Smooth muscle cell (in vitro differentiated cells): ENCODE measurements at regions not wholly inside any gene's neighbourhood (a gene's known extent, or its start where the extent isn't known, plus 50 kb on each side); places are given as distances from the start of the nearest gene placed in this dataset.

Experiments
- DNase-seq: peaks from one replicate; lab custom pipeline; 2025; ENCODE audit not compliant: unreplicated experiment; lab: John Stamatoyannopoulos, UW
- H2AFZ ChIP-seq: fragments of 200-600 bp; sonication (generic); 2 replicates; pipeline ENCODE4 v1.6.0; 2016; ENCODE audit warnings: antibody characterized with exemption, low read depth, mild to moderate bottlenecking
- H3F3A ChIP-seq: fragments of 200-600 bp; sonication (generic); 2 replicates; pipeline ENCODE4 v1.6.0; 2017; ENCODE audit warnings: antibody characterized with exemption, low read depth
- H3K27ac ChIP-seq: fragments of 200-600 bp; sonication (generic); 2 replicates; pipeline ENCODE4 v1.5.1; 2016; ENCODE audit warnings: low read depth, mild to moderate bottlenecking
- H3K27me3 ChIP-seq: fragments of 200-600 bp; sonication (generic); 2 replicates; pipeline ENCODE4 v1.6.1; 2016; ENCODE audit warnings: low read depth, mild to moderate bottlenecking
- H3K36me3 ChIP-seq: fragments of 200-600 bp; sonication (generic); 2 replicates; pipeline ENCODE4 v1.5.1; 2016; ENCODE audit warnings: low read depth
- H3K4me1 ChIP-seq: fragments of 200-600 bp; sonication (generic); 2 replicates; pipeline ENCODE4 v1.5.1; 2016; ENCODE audit warnings: low read depth
- H3K4me2 ChIP-seq: fragments of 200-600 bp; sonication (generic); 2 replicates; pipeline ENCODE4 v1.6.0; 2016; ENCODE audit warnings: mild to moderate bottlenecking
- H3K4me3 ChIP-seq: fragments of 200-600 bp; sonication (generic); 2 replicates; pipeline ENCODE4 v1.5.1; 2016; ENCODE audit warnings: mild to moderate bottlenecking
- H3K79me2 ChIP-seq: fragments of 200-600 bp; sonication (generic); 2 replicates; pipeline ENCODE4 v1.6.0; 2016; ENCODE audit warnings: low read depth, mild to moderate bottlenecking
- H3K9ac ChIP-seq: fragments of 200-600 bp; sonication (generic); 2 replicates; pipeline ENCODE4 v1.6.0; 2016; ENCODE audit warnings: low read depth
- H3K9me3 ChIP-seq: fragments of 200-600 bp; sonication (generic); replicated peaks from 2 replicates; pipeline ENCODE4 v1.5.1; 2016; ENCODE audit warnings: low read depth
- H4K20me1 ChIP-seq: fragments of 200-600 bp; sonication (generic); 2 replicates; pipeline ENCODE4 v1.6.0; 2016; ENCODE audit warnings: low read depth
- WGBS: methylation state at CpG from one replicate; pipeline ENCODE4 v1.1.7; 2016; ENCODE audit warnings: low lambda C conversion rate; 5-methylcytosine and 5-hydroxymethylcytosine counted together
- TF ChIP-seq, protein P1 (sequence below): fragments of 200-600 bp; sonication (generic); IDR thresholded peaks from 2 replicates; pipeline ENCODE4 v1.5.1; 2017; ENCODE audit warnings: borderline replicate concordance, mild to moderate bottlenecking, antibody characterized with exemption; ENCODE audit not compliant: insufficient read depth, poor library complexity, severe bottlenecking

DNA sequence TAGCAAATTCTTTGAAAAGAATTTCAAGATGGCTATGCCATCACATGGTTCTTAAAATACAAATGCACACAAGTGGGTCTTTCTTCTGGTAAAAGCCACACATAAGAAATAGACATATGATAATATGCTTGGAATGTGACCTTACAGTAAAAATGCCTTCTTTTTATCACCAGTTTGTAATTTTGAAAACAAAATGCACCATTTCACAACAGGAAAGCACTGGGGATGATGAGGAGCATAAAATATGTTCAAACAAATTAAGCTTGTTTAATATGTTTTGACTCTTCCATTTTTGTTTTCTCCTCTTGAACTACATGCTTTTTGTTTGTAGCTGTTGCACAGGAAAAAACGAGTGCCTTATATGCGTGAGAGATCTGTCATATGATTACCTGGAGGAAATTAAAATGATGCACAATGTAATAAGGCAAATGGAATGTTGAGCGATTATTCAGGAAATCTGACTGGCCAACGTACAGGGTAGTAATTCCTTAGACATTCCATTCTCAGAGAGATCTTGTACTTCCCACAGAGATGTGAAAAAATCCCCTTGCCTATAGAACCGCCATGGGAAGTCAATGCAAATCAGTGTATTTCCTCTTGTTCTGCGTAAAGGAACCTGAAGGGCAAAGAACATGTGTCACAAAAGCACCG lies 911.6 kb downstream of the TFAP2A start:
- no peak for DNase-seq
- Histone ChIP-seq H3K27ac (no peak overlapping the region), H3K36me3 (no peaks in the 10 kb centered on the region), H3K9ac (no peak overlapping the region), H3F3A (no peaks in the 10 kb centered on the region), H3K79me2 (no peaks in the 10 kb centered on the region), H3K4me3 (no peak overlapping the region), H3K9me3 (no peaks in the 10 kb centered on the region), H4K20me1 (no peaks in the 10 kb centered on the region), H2AFZ (no peak overlapping the region), H3K27me3 (no peaks in the 10 kb centered on the region), H3K4me2 (no peak overlapping the region), H3K4me1 (peaks cover 15% of the 10 kb centered on the region)
- WGBS, result 67% methylated on average over 7 of the region's 7 CpGs
- TF ChIP-seq, protein P1, sequence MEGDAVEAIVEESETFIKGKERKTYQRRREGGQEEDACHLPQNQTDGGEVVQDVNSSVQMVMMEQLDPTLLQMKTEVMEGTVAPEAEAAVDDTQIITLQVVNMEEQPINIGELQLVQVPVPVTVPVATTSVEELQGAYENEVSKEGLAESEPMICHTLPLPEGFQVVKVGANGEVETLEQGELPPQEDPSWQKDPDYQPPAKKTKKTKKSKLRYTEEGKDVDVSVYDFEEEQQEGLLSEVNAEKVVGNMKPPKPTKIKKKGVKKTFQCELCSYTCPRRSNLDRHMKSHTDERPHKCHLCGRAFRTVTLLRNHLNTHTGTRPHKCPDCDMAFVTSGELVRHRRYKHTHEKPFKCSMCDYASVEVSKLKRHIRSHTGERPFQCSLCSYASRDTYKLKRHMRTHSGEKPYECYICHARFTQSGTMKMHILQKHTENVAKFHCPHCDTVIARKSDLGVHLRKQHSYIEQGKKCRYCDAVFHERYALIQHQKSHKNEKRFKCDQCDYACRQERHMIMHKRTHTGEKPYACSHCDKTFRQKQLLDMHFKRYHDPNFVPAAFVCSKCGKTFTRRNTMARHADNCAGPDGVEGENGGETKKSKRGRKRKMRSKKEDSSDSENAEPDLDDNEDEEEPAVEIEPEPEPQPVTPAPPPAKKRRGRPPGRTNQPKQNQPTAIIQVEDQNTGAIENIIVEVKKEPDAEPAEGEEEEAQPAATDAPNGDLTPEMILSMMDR, result no peak

DNA sequence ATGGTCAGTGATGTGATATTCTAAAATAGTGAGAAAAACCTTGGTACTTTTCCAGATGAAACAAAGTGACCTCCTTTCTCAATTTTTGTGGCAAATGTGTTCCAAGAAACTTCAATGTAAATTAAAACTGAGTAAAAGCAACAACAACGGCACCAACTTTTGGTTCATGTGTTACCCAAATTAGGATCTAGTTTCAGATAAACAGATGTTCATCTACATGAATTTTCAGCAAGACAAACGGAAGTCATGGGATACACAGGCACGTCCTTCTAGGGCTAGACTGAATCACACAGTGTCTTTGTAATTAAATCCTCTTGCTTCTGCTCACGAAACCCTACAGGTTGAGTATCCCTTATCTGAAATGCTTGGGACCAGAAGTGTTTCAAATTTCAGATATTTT lies 915.2 kb downstream of the TFAP2A start:
- no peak overlapping the region for H3K4me2 ChIP-seq
- H3K4me3 ChIP-seq, result no peak overlapping the region
- H3K9me3 ChIP-seq, result no peaks in the 10 kb centered on the region
- H2AFZ ChIP-seq, result no peak overlapping the region
- H3K27me3 ChIP-seq, result no peaks in the 10 kb centered on the region
- TF ChIP-seq, protein P1, result no peak
- no peaks in the 10 kb centered on the region for H3K79me2 ChIP-seq
- no peaks in the 10 kb centered on the region for H3K36me3 ChIP-seq
- peaks cover 15% of the 10 kb centered on the region for H3K4me1 ChIP-seq
- 93% methylated on average over 4 of the region's 4 CpGs for WGBS
- no peaks in the 10 kb centered on the region for H4K20me1 ChIP-seq
- no peak overlapping the region for H3K27ac ChIP-seq
- no peak for DNase-seq
- H3K9ac ChIP-seq, result no peak overlapping the region
- H3F3A ChIP-seq, result no peaks in the 10 kb centered on the region

DNA sequence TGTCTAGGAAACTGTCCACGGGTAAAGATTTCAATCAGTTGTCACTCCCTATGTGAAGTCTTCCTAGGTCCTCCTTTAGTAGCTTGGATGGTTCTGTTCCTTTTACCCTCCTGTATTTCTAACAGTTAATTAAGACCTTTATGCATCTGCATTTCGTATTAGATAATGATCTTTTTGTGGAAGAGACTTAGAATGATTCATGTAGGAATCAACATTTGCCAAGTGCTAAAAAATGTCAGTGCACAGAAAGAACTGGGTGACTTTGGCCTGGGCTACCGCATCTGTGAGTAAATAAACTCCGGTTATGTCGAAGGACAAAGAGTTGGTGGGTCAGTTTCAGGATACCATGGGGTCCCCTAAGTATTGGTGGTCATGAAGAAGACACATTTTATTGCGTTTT lies 918.0 kb downstream of the TFAP2A start:
- Histone ChIP-seq H3F3A (no peaks in the 10 kb centered on the region), H3K9ac (no peak overlapping the region), H3K27ac (no peak overlapping the region), H3K36me3 (no peaks in the 10 kb centered on the region), H3K4me2 (no peak overlapping the region), H4K20me1 (no peaks in the 10 kb centered on the region), H3K4me3 (no peak overlapping the region), H3K9me3 (no peaks in the 10 kb centered on the region), H2AFZ (no peak overlapping the region), H3K79me2 (no peaks in the 10 kb centered on the region), H3K4me1 (no peaks in the 10 kb centered on the region), H3K27me3 (no peaks in the 10 kb centered on the region)
- DNase-seq, result no peak
- WGBS, result 83% methylated on average over 6 of the region's 6 CpGs
- TF ChIP-seq, protein P1, result no peak

DNA sequence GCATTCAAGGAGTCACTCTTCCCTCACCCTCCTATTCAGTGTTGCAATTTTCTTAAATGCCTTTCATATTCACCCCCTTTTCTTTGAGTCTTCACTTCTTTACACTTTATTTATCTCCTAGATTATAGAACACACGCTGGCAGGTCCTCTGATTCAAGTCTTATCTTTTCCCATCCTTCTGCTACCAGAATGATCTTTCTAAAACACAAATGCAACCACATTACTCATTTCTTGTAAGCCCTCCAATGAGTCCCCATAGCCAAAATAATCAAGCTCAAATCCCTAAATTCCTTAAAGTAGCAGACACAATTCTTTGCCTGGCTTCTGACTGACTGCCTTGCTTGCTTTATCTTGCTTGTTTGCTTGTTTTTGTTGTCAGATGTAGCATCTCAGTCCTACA lies 920.0 kb downstream of the TFAP2A start:
- no peak overlapping the region for H3K4me2 ChIP-seq
- no peak overlapping the region for H3K9ac ChIP-seq
- no peaks in the 10 kb centered on the region for H3F3A ChIP-seq
- no peaks in the 10 kb centered on the region for H3K36me3 ChIP-seq
- TF ChIP-seq, protein P1, result no peak
- H3K27ac ChIP-seq, result no peak overlapping the region
- no peaks in the 10 kb centered on the region for H3K9me3 ChIP-seq
- no peak overlapping the region for H2AFZ ChIP-seq
- H3K4me3 ChIP-seq, result no peak overlapping the region
- DNase-seq, result no peak
- WGBS, result 35% methylated on average over 1 of the region's 1 CpG
- no peaks in the 10 kb centered on the region for H3K79me2 ChIP-seq
- H4K20me1 ChIP-seq, result no peaks in the 10 kb centered on the region
- no peaks in the 10 kb centered on the region for H3K27me3 ChIP-seq
- H3K4me1 ChIP-seq, result no peaks in the 10 kb centered on the region
